ENCODE measurements at regions not wholly inside any gene's neighbourhood (a gene's known extent, or its start where the extent isn't known, plus 50 kb on each side); places are given as distances from the start of the nearest gene placed in this dataset.

- no peaks in the 10 kb centered on the region for H3K79me2 ChIP-seq (ENCODE audit: control insufficient read depth, insufficient read depth, low read length)
- no peaks in the 10 kb centered on the region for H4K20me1 ChIP-seq (ENCODE audit: control insufficient read depth, insufficient read depth)
- no peak overlapping the region for H3K4me2 ChIP-seq (ENCODE audit: control insufficient read depth, insufficient read depth)
- H3K9ac ChIP-seq (ENCODE audit: control insufficient read depth, insufficient read depth, low read length): no peak overlapping the region
- ChIA-PET POLR2A (no interaction called here), RAD21 (ENCODE audit: unreplicated experiment) (no interaction called here), SMC1A (ENCODE audit: uncharacterized antibody, unreplicated experiment) (no interaction called here), CTCF (no interaction called here)
- DNase-seq (ENCODE audit: low read depth, low spot score) (no peak), ATAC-seq (no peak), FAIRE-seq (no peak)
- no peak overlapping the region for H3K27ac ChIP-seq (ENCODE audit: control insufficient read depth, insufficient read depth)
- H3K4me1 ChIP-seq (ENCODE audit: control insufficient read depth, insufficient read depth, low read length): no peaks in the 10 kb centered on the region
- H3K27me3 ChIP-seq (replicated peaks in 1 of 2; ENCODE audit: control insufficient read depth in 2 of 2, insufficient read depth in 2 of 2, low read length in 1 of 2): no peaks in the 10 kb centered on the region
- no peaks in the 10 kb centered on the region for H3K9me3 ChIP-seq (replicated peaks; ENCODE audit: control insufficient read depth, insufficient read depth, low read length)
- no peak for TF ChIP-seq ETV6 (conservative IDR thresholded peaks at IDR 0.05 in 1 of 2, IDR thresholded peaks at IDR 0.05 in 1 of 2; ENCODE audit: borderline replicate concordance in 1 of 2, low read depth in 1 of 2)
- TF ChIP-seq STAT3 (IDR thresholded peaks at IDR 0.05; ENCODE audit: low read depth, low read length): no peak
- TF ChIP-seq MYB (IDR thresholded peaks at IDR 0.05; ENCODE audit: borderline replicate concordance, low read depth, low read length): no peak
- TF ChIP-seq POU2F2 (IDR thresholded peaks at IDR 0.05; ENCODE audit: borderline replicate concordance, low read depth, low read length): no peak
- no peak for TF ChIP-seq ATF7 (IDR thresholded peaks at IDR 0.05; ENCODE audit: low read depth)
- TF ChIP-seq SMC3 (IDR thresholded peaks at IDR 0.05; ENCODE audit: borderline replicate concordance, low read length): no peak
- TF ChIP-seq PBX3 (IDR thresholded peaks at IDR 0.05; ENCODE audit: insufficient replicate concordance, low read depth, low read length): no peak
- H3K4me3 ChIP-seq: no peak overlapping the region
- in situ Hi-C loops (cut with MboI) (no loop called here), intact Hi-C loops (cut with micrococcal nuclease; ENCODE audit: unreplicated experiment) (no loop called here)
- H2AFZ ChIP-seq (ENCODE audit: control insufficient read depth, low read depth, low read length): no peak overlapping the region
- BruUV-seq (replicated peaks): no TSS peak
- WGBS (ENCODE audit: insufficient coverage, insufficient replicate concordance, low lambda C conversion rate, missing lambda C conversion rate): 43% methylated on average over 5 of the region's 5 CpGs
- H3K36me3 ChIP-seq (ENCODE audit: control insufficient read depth in 2 of 2, insufficient read depth in 2 of 2, low read length in 1 of 2): no peaks in the 10 kb centered on the region
These were observed 116.2 kb upstream of the SRSF6 start for GRCh38 chr20:43341511-43341910.

DNA sequence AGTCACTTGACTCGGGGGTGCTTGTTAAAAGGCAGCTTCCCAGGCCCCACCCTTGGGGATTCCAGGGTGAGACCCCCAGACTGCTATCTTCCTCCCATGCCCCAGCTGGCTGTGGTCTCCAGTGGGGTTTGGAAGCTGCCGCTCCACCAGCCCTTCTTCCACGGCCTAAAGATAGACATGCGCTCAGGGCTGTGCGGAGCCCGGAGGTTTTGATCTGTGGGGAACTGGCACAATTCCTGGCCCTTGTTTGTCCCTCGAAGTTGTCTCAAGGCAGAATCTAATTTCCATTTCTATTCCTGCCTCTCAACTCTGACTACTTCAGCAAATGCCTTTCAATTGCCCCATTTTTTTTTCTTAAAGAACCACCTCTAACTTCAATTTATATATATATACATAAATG, 120.7 kb upstream of the SRSF6 start:
- Histone ChIP-seq H3K4me2 (ENCODE audit: control insufficient read depth, insufficient read depth) (no peak overlapping the region), H3K36me3 (ENCODE audit: control insufficient read depth in 2 of 2, insufficient read depth in 2 of 2, low read length in 1 of 2) (no peaks in the 10 kb centered on the region), H3K27ac (ENCODE audit: control insufficient read depth, insufficient read depth) (no peak overlapping the region), H2AFZ (ENCODE audit: control insufficient read depth, low read depth, low read length) (no peak overlapping the region), H3K4me1 (ENCODE audit: control insufficient read depth, insufficient read depth, low read length) (no peaks in the 10 kb centered on the region), H3K9me3 (replicated peaks; ENCODE audit: control insufficient read depth, insufficient read depth, low read length) (no peaks in the 10 kb centered on the region; the same call in 2 of the 3 replicates), H3K4me3 (no peak overlapping the region), H4K20me1 (ENCODE audit: control insufficient read depth, insufficient read depth) (no peaks in the 10 kb centered on the region), H3K9ac (ENCODE audit: control insufficient read depth, insufficient read depth, low read length) (no peak overlapping the region), H3K79me2 (ENCODE audit: control insufficient read depth, insufficient read depth, low read length) (no peaks in the 10 kb centered on the region), H3K27me3 (replicated peaks in 1 of 2; ENCODE audit: control insufficient read depth in 2 of 2, insufficient read depth in 2 of 2, low read length in 1 of 2) (no peaks in the 10 kb centered on the region)
- ATAC-seq (no peak), DNase-seq (ENCODE audit: low read depth, low spot score) (no peak), FAIRE-seq (no peak)
- 58% methylated on average over 7 of the region's 7 CpGs for WGBS (ENCODE audit: insufficient coverage, insufficient replicate concordance, low lambda C conversion rate, missing lambda C conversion rate)
- ChIA-PET RAD21 (ENCODE audit: unreplicated experiment) (no interaction called here), CTCF (no interaction called here), POLR2A (no interaction called here), SMC1A (ENCODE audit: uncharacterized antibody, unreplicated experiment) (interaction anchor here (0.7 kb wide), 1 partner anchor 9 kb away, joined by 3 read pairs; no protein-coding TSS in a partner anchor)
- in situ Hi-C loops (cut with MboI): no loop called here
- BruUV-seq (replicated peaks): no TSS peak
- intact Hi-C loops (cut with micrococcal nuclease; ENCODE audit: unreplicated experiment): no loop called here
- no peak for TF ChIP-seq ZSCAN29 (IDR thresholded peaks at IDR 0.05)
- TF ChIP-seq SREBF1 (IDR thresholded peaks at IDR 0.05; ENCODE audit: low read length): no peak
- no peak for TF ChIP-seq SMAD5 (IDR thresholded peaks at IDR 0.05; ENCODE audit: low read depth)
- no peak for TF ChIP-seq CREM (IDR thresholded peaks at IDR 0.05; ENCODE audit: low read depth)
- no peak for TF ChIP-seq POLR2AphosphoS5 (IDR thresholded peaks at IDR 0.05; ENCODE audit: low read length)

All from GM12878 (cell line).